Parathyroid adenoma (tissue), 2 donors: ENCODE measurements at regions not wholly inside any gene's neighbourhood (a gene's known extent, or its start where the extent isn't known, plus 50 kb on each side); places are given as distances from the start of the nearest gene placed in this dataset.
"Not testable (repeated sequence)": the region's sequence is repeated elsewhere in the genome, so short reads cannot be mapped to it uniquely, and the experiment has no call there.

Experiments
- H2AFZ ChIP-seq: fragments of 300-600 bp; sonication (generic); one replicate; pipeline ENCODE4 v1.7.0; 2017; ENCODE audit warnings: antibody characterized with exemption, mild to moderate bottlenecking
- H3K27ac ChIP-seq: fragments of 300-600 bp; sonication (generic); one replicate; pipeline ENCODE4 v1.7.0; 2017
- H3K27me3 ChIP-seq: fragments of 300-600 bp; sonication (generic); one replicate; pipeline ENCODE4 v1.7.0; 2017; ENCODE audit warnings: low read length; ENCODE audit not compliant: control insufficient read depth, insufficient read depth
- H3K36me3 ChIP-seq: fragments of 300-600 bp; sonication (generic); one replicate; pipeline ENCODE4 v1.7.0; 2017; ENCODE audit warnings: low read length; ENCODE audit not compliant: control insufficient read depth, insufficient read depth
- H3K4me1 ChIP-seq: fragments of 300-600 bp; sonication (generic); one replicate; pipeline ENCODE4 v1.7.0; 2017; ENCODE audit warnings: control low read depth
- H3K4me2 ChIP-seq: fragments of 300-600 bp; sonication (generic); one replicate; pipeline ENCODE4 v1.7.0; 2017; ENCODE audit warnings: low read length
- H3K4me3 ChIP-seq: fragments of 300-600 bp; sonication (generic); one replicate; pipeline ENCODE4 v1.7.0; 2017; ENCODE audit warnings: low read depth, low read length
- H3K79me2 ChIP-seq: fragments of 300-600 bp; sonication (generic); one replicate; pipeline ENCODE4 v1.7.0; 2017; ENCODE audit warnings: control low read depth
- H3K9ac ChIP-seq: fragments of 300-600 bp; sonication (generic); one replicate; pipeline ENCODE4 v1.7.0; 2017; ENCODE audit warnings: mild to moderate bottlenecking
- H3K9me3 ChIP-seq: fragments of 300-600 bp; sonication (generic); one replicate; pipeline ENCODE4 v1.7.0; 2017; ENCODE audit warnings: low read length; ENCODE audit not compliant: control insufficient read depth
- CTCF ChIP-seq: fragments of 300-600 bp; sonication (generic); IDR thresholded peaks from one replicate; pipeline ENCODE4 v1.7.0; 2017; ENCODE audit warnings: antibody characterized with exemption, mild to moderate bottlenecking
- donor health status: primary hyperparathyroidism.

- no peaks in the 10 kb centered on the region for H3K9me3 ChIP-seq
- H3K36me3 ChIP-seq = no peaks in the 10 kb centered on the region
- no peaks in the 10 kb centered on the region for H3K79me2 ChIP-seq
- H3K4me1 ChIP-seq = no peaks in the 10 kb centered on the region
- no peak overlapping the region for H2AFZ ChIP-seq
- H3K27me3 ChIP-seq = no peaks in the 10 kb centered on the region
- H3K9ac ChIP-seq = no peak overlapping the region
- H3K27ac ChIP-seq = no peak overlapping the region
- H3K4me2 ChIP-seq = no peak overlapping the region
- no peak overlapping the region for H3K4me3 ChIP-seq
- TF ChIP-seq CTCF = no peak
These were observed 225.8 kb upstream of the ZNF804A start for GRCh38 chr2:184372484-184372883.

DNA sequence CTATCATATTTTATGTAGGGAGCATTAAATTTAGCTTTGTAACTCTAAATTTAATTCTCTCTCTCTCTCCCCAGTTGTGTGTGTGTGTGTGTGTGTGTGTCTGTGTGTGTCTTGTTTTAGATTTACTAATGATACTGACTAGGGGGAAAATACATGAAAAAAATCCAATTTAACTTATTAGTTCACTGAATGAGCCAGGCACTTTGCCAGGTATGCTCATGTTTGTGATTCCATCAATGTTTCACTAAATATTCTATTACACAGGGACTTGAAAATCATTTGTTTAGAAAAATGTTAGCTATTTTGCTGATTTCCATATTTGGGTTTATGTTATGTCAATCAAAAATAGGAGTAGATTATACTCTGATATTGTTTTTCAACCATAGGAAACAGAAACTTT, 203.7 kb upstream of the ZNF804A start:
- H3K79me2 ChIP-seq = no peaks in the 10 kb centered on the region
- H3K27me3 ChIP-seq = no peaks in the 10 kb centered on the region
- no peak overlapping the region for H3K27ac ChIP-seq
- no peaks in the 10 kb centered on the region for H3K9me3 ChIP-seq
- no peak overlapping the region for H3K4me3 ChIP-seq
- no peak overlapping the region for H3K4me2 ChIP-seq
- H2AFZ ChIP-seq = no peak overlapping the region
- H3K9ac ChIP-seq = no peak overlapping the region
- TF ChIP-seq CTCF = no peak
- H3K4me1 ChIP-seq = no peaks in the 10 kb centered on the region
- no peaks in the 10 kb centered on the region for H3K36me3 ChIP-seq

DNA sequence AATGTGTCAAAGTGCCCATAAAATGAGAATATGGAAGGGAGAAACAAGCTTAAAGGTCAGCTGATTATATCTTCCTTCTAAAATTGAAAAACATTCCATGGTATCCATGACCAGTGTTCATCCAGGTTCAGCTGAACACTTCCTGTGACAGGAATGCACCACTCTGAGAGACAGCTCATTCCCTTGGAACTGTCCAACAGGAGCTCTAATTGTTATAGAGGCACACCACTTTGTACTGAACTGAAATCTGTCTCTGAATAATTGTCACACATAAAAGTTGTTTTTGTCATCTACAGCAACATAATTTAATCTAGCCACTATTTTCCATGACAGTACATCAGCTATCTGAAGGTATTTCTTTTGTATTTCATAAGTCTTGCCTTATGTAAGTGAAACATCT, 195.9 kb upstream of the ZNF804A start:
- no peak overlapping the region for H2AFZ ChIP-seq
- no peaks in the 10 kb centered on the region for H3K27me3 ChIP-seq
- no peak overlapping the region for H3K4me2 ChIP-seq
- H3K27ac ChIP-seq = no peak overlapping the region
- no peak for TF ChIP-seq CTCF
- H3K4me3 ChIP-seq = no peak overlapping the region
- H3K36me3 ChIP-seq = no peaks in the 10 kb centered on the region
- H3K79me2 ChIP-seq = no peaks in the 10 kb centered on the region
- no peak overlapping the region for H3K9ac ChIP-seq
- no peaks in the 10 kb centered on the region for H3K9me3 ChIP-seq
- no peaks in the 10 kb centered on the region for H3K4me1 ChIP-seq

GRCh38 chr2:184407041-184407630, 191.2 kb upstream of the ZNF804A start:
- H3K27me3 ChIP-seq, H3K9ac ChIP-seq, H3K79me2 ChIP-seq, H2AFZ ChIP-seq, H3K27ac ChIP-seq, H3K4me2 ChIP-seq, H3K4me3 ChIP-seq, H3K9me3 ChIP-seq, H3K36me3 ChIP-seq, H3K4me1 ChIP-seq: not testable (repeated sequence)

- no peaks in the 10 kb centered on the region for H3K4me1 ChIP-seq
- H3K9me3 ChIP-seq = no peaks in the 10 kb centered on the region
- no peak overlapping the region for H3K9ac ChIP-seq
- no peak overlapping the region for H3K27ac ChIP-seq
- no peaks in the 10 kb centered on the region for H3K36me3 ChIP-seq
- H2AFZ ChIP-seq = no peak overlapping the region
- TF ChIP-seq CTCF = no peak
- H3K27me3 ChIP-seq = no peaks in the 10 kb centered on the region
- no peak overlapping the region for H3K4me2 ChIP-seq
- H3K4me3 ChIP-seq = no peak overlapping the region
- H3K79me2 ChIP-seq = no peaks in the 10 kb centered on the region
These were observed 188.2 kb upstream of the ZNF804A start for GRCh38 chr2:184410160-184410559.
